HepG2 (cell line): ENCODE measurements at regions not wholly inside any gene's neighbourhood (a gene's known extent, or its start where the extent isn't known, plus 50 kb on each side); places are given as distances from the start of the nearest gene placed in this dataset.

Experiments used
- ATAC-seq: fragments of 200-7000 bp; cut with Tn5 transposase; 3 replicates; pipeline ENCODE4 v1.9.1; 2020; ENCODE audit warnings: mild to moderate bottlenecking, moderate library complexity
- BruUV-seq: library from RNA; stranded (reverse); fragments of 400-500 nt; replicated peaks from 2 replicates; lab custom pipeline; 2021; lab: Mats Ljungman, UMichigan
- CTCF ChIA-PET: fragments of 300-600 bp; formaldehyde crosslinking; extraction: SDS; loops from one replicate; lab custom pipeline; 2021; ENCODE audit warnings: low total read pairs, inconsistent platforms, low intra/inter-chr PET ratio; lab: Yijun Ruan, JAX
- POLR2A ChIA-PET: fragments of 350-600 bp; sonication (Branson Sonifier 250); formaldehyde crosslinking; loops from one replicate; lab custom pipeline; 2020; ENCODE audit warnings: antibody characterized with exemption, inconsistent platforms; lab: Yijun Ruan, JAX
- DNase-seq: peaks from one replicate; pipeline ENCODE4 v3.0.0-alpha.2; 2015; ENCODE audit warnings: low spot score
- FAIRE-seq: peaks from 3 replicates; lab custom pipeline; 2011; peaks lifted over from hg19 to GRCh38; lab: Jason Lieb, UNC
- H2AFZ ChIP-seq: one replicate; pipeline ENCODE4 v1.6.1; 2011; ENCODE audit warnings: low read length, inconsistent platforms
- H3K27ac ChIP-seq: fragments of 300-600 bp; 3 replicates; pipeline ENCODE4 v1.8.0; 2011; ENCODE audit warnings: mixed run types, mild to moderate bottlenecking, mixed read lengths, low read length, inconsistent platforms; ENCODE audit not compliant: insufficient read depth; ENCODE audit errors: extremely low read length
- H3K27me3 ChIP-seq, 2 experiments: fragments of 200-600 bp in 1 of 2; 2 replicates in 1 of 2; 3 replicates in 1 of 2; pipeline versions ENCODE4 v1.6.0 to v1.8.0; 2011; ENCODE audit warnings: low read length in 2 of 2, mild to moderate bottlenecking in 2 of 2, moderate library complexity in 2 of 2, inconsistent platforms in 1 of 2; ENCODE audit not compliant: insufficient read depth in 2 of 2, control insufficient read depth in 1 of 2
- H3K36me3 ChIP-seq, 2 experiments: fragments of 200-600 bp in 1 of 2; replicated peaks in 1 of 2; 2 replicates in 1 of 2; 3 replicates in 1 of 2; pipeline versions ENCODE4 v1.5.1 to v1.8.0; 2011; ENCODE audit warnings: low read length in 2 of 2, inconsistent platforms in 1 of 2; ENCODE audit not compliant: insufficient read depth in 2 of 2, control insufficient read depth in 1 of 2
- H3K4me1 ChIP-seq: 2 replicates; pipeline ENCODE4 v1.5.1; 2012; ENCODE audit warnings: low read length, inconsistent platforms; ENCODE audit not compliant: insufficient read depth
- H3K4me2 ChIP-seq: 2 replicates; pipeline ENCODE4 v1.6.0; 2011; ENCODE audit warnings: low read depth, low read length, inconsistent platforms
- H3K4me3 ChIP-seq, 3 experiments: fragments of 200-600 bp in 1 of 3; sonication (generic), shearing (Covaris generic) in 1 of 3; replicated peaks in 1 of 3; 2 replicates each; pipeline ENCODE4 v1.5.1; 2011 to 2016; ENCODE audit warnings: low read length in 3 of 3, inconsistent platforms in 2 of 3, low read depth in 2 of 3, mild to moderate bottlenecking in 2 of 3, control low read depth in 1 of 3, mixed read lengths in 1 of 3; ENCODE audit not compliant: insufficient read depth in 1 of 3
- H3K79me2 ChIP-seq: one replicate; pipeline ENCODE4 v1.6.1; 2011; ENCODE audit warnings: low read length, inconsistent platforms; ENCODE audit not compliant: insufficient read depth
- H3K9ac ChIP-seq: 2 replicates; pipeline ENCODE4 v1.6.0; 2011; ENCODE audit warnings: mild to moderate bottlenecking, low read depth, low read length, inconsistent platforms; ENCODE audit not compliant: insufficient read depth
- H3K9me3 ChIP-seq: 2 replicates; pipeline ENCODE4 v1.5.1; 2012; ENCODE audit warnings: mild to moderate bottlenecking, low read length
- H4K20me1 ChIP-seq: 2 replicates; pipeline ENCODE4 v1.6.0; 2011; ENCODE audit warnings: inconsistent platforms, mild to moderate bottlenecking, low read length, moderate library complexity; ENCODE audit not compliant: insufficient read depth
- FOXO1 ChIP-seq: sonication (generic); formaldehyde crosslinking; IDR thresholded peaks from 2 replicates; pipeline ENCODE4 v1.4.0; 2020; ENCODE audit warnings: missing genetic modification reagents
- XRCC5 ChIP-seq: fragments of 200-400 bp; formaldehyde crosslinking; optimal IDR thresholded peaks from 2 replicates; pipeline ENCODE3; 2017; ENCODE audit warnings: mild to moderate bottlenecking, low read length
- ZFAT ChIP-seq: sonication (generic); formaldehyde crosslinking; conservative IDR thresholded peaks from 2 replicates; pipeline ENCODE4 v1.8.1; 2023; ENCODE audit warnings: missing genetic modification reagents, inconsistent platforms
- ZFP36L2 ChIP-seq: sonication (generic); formaldehyde crosslinking; IDR thresholded peaks from 2 replicates; pipeline ENCODE4 v1.4.0; 2020; ENCODE audit warnings: missing genetic modification reagents
- ZFP62 ChIP-seq: sonication (generic); formaldehyde crosslinking; IDR thresholded peaks from 2 replicates; pipeline ENCODE4 v1.4.0; 2020; ENCODE audit warnings: missing genetic modification reagents
- ZNF318 ChIP-seq: sonication (generic); formaldehyde crosslinking; IDR thresholded peaks from 2 replicates; pipeline ENCODE4 v1.4.0; 2020; ENCODE audit warnings: mild to moderate bottlenecking, missing genetic modification reagents
- ZNF629 ChIP-seq: sonication (generic); formaldehyde crosslinking; conservative IDR thresholded peaks from 2 replicates; pipeline ENCODE4 v1.5.0; 2020; ENCODE audit warnings: missing genetic modification reagents
- WGBS: methylation state at CpG from one replicate; pipeline ENCODE4 v1.1.6; 2017; ENCODE audit warnings: low lambda C conversion rate; 5-methylcytosine and 5-hydroxymethylcytosine counted together
- in situ Hi-C: cut with HindIII; loops from 2 replicates; pipeline ENCODE4 v1.10.0; 2017; ENCODE audit warnings: low pct_unique_long_range_greater_than_20kb; ENCODE audit not compliant: extremely low pct_ligation_motif_present
- intact Hi-C: fragments of 100-400 bp; cut with micrococcal nuclease; formaldehyde crosslinking; loops from one replicate; pipeline ENCODE4 v1.10.0; 2022; ENCODE audit not compliant: unreplicated experiment

- H4K20me1 ChIP-seq, result no peaks in the 10 kb centered on the region
- TF ChIP-seq ZFP36L2 (CRISPR knock-in tag) (no peak), ZFAT (CRISPR knock-in tag) (no peak)
- FAIRE-seq (no peak), DNase-seq (no peak), ATAC-seq (no peak)
- H3K9me3 ChIP-seq, result no peaks in the 10 kb centered on the region
- H3K4me3 ChIP-seq, result no peak overlapping the region
- H3K79me2 ChIP-seq, result no peaks in the 10 kb centered on the region
- H3K9ac ChIP-seq, result no peak overlapping the region
- in situ Hi-C loops (no loop called here), intact Hi-C loops (no loop called here)
- H3K36me3 ChIP-seq, result no peaks in the 10 kb centered on the region
- BruUV-seq, result no TSS peak
- H3K27me3 ChIP-seq, result no peaks in the 10 kb centered on the region
- peaks cover 8% of the 10 kb centered on the region for H3K4me1 ChIP-seq
- 34% methylated on average over 4 of the region's 4 CpGs for WGBS
- no peak overlapping the region for H2AFZ ChIP-seq
- no peak overlapping the region for H3K4me2 ChIP-seq
- no peak overlapping the region for H3K27ac ChIP-seq
- ChIA-PET CTCF (no interaction called here), POLR2A (no interaction called here)
Measured at GRCh38 chr6:71048320-71049164, 91.7 kb upstream of the B3GAT2 start.

GRCh38 chr6:71049198-71049770 is 92.4 kb upstream of the B3GAT2 start:
- no peaks in the 10 kb centered on the region for H3K27me3 ChIP-seq
- 36% methylated on average over 3 of the region's 3 CpGs for WGBS
- TF ChIP-seq FOXO1 (CRISPR knock-in tag) (no peak), XRCC5 (no peak), ZFAT (CRISPR knock-in tag) (no peak), ZNF629 (CRISPR knock-in tag) (no peak), ZFP62 (CRISPR knock-in tag) (no peak), ZNF318 (no peak)

More at GRCh38 chr6:71049198-71049770, 92.4 kb upstream of the B3GAT2 start:
- H3K9ac ChIP-seq, result no peak overlapping the region
- FAIRE-seq, result no peak
- ChIA-PET CTCF (no interaction called here), POLR2A (no interaction called here)
- peaks cover 6% of the 10 kb centered on the region for H3K4me1 ChIP-seq
- no peak overlapping the region for H3K4me2 ChIP-seq
- H4K20me1 ChIP-seq, result no peaks in the 10 kb centered on the region
- H3K9me3 ChIP-seq, result no peaks in the 10 kb centered on the region
- no peak overlapping the region for H3K4me3 ChIP-seq
- no peak overlapping the region for H2AFZ ChIP-seq
- H3K27ac ChIP-seq, result no peak overlapping the region
- in situ Hi-C loops, result no loop called here
- no peaks in the 10 kb centered on the region for H3K79me2 ChIP-seq
- intact Hi-C loops, result no loop called here
- BruUV-seq, result no TSS peak
- no peak for DNase-seq
- no peaks in the 10 kb centered on the region for H3K36me3 ChIP-seq
- no peak for ATAC-seq
